Neutrophil (primary cell): ENCODE measurements at regions not wholly inside any gene's neighbourhood (a gene's known extent, or its start where the extent isn't known, plus 50 kb on each side); places are given as distances from the start of the nearest gene placed in this dataset.

Experiments
- H3K27ac ChIP-seq: fragments of 200-600 bp; sonication (generic); 2 replicates; pipeline ENCODE4 v1.5.1; 2016; ENCODE audit warnings: mild to moderate bottlenecking, moderate library complexity
- H3K27me3 ChIP-seq: fragments of 200-600 bp; sonication (generic); 2 replicates; pipeline ENCODE4 v1.6.0; 2016; ENCODE audit warnings: mild to moderate bottlenecking
- H3K36me3 ChIP-seq: fragments of 200-600 bp; sonication (generic); 2 replicates; pipeline ENCODE4 v1.5.1; 2017
- H3K4me1 ChIP-seq, 2 experiments: fragments of 200-600 bp in 1 of 2; sonication (generic) in 1 of 2; 1 replicate in 1 of 2; 2 replicates in 1 of 2; pipeline versions ENCODE4 v1.5.1 to v1.6.1; 2013 to 2016; ENCODE audit warnings: low read depth in 1 of 2, low read length in 1 of 2, mild to moderate bottlenecking in 1 of 2, moderate library complexity in 1 of 2; ENCODE audit not compliant: control insufficient read depth in 1 of 2, insufficient read depth in 1 of 2
- H3K4me3 ChIP-seq, 2 experiments: fragments of 200-600 bp in 1 of 2; sonication (generic) in 1 of 2; 1 replicate in 1 of 2; 2 replicates in 1 of 2; pipeline ENCODE4 v1.5.1; 2013 to 2016; ENCODE audit warnings: low read depth in 1 of 2, low read length in 1 of 2, mild to moderate bottlenecking in 1 of 2, moderate library complexity in 1 of 2
- H3K9me3 ChIP-seq: fragments of 200-600 bp; sonication (generic); 2 replicates; pipeline ENCODE4 v1.5.1; 2016
- CTCF ChIP-seq: fragments of 200-600 bp; sonication (generic); IDR thresholded peaks from 2 replicates; pipeline ENCODE4 v1.5.1; 2016; ENCODE audit warnings: antibody characterized with exemption

DNA sequence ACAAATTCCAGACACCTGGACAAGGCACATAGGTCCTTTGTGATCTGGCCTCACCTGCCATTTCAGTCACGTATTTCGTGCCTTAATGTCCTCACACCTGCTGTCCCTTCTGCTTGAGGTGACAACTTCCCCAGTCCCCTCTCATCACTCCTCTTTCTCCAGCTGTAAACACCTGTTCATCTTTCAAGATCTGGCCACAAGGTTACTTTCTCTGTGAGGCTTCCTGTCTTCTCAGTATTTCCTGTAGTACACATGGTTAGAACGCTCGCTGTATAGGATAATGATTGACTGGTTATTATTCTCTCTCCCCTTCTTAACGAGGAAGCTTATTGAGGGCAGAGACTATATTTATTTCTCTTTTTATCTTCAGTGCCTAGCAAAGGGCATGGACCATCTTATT is 74.5 kb upstream of the PMFBP1 start:
- Histone ChIP-seq H3K4me1 (no peaks in the 10 kb centered on the region), H3K36me3 (no peaks in the 10 kb centered on the region), H3K27ac (no peak overlapping the region), H3K27me3 (no peaks in the 10 kb centered on the region), H3K4me3 (no peak overlapping the region), H3K9me3 (no peaks in the 10 kb centered on the region)
- no peak for TF ChIP-seq CTCF

DNA sequence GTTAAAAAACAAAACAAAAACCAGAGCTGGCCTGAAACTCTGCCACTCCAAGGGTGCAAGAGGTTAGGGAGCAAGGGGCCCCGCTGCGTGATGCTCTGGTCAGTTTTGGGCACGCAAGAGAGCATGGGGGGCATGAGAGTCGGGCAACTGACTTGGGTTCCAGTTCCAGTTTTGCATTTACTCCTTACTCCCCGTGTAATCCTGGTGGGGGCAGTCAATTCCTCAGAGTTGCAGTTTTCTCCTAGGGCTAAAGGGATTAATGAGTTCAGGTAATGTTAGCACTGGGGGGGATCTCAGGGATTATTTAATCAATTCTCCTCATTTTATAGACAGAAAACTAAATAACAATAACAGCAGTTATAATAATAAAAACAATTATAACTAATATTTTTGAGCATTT is 72.9 kb upstream of the PMFBP1 start:
- Histone ChIP-seq H3K27me3 (no peaks in the 10 kb centered on the region), H3K4me3 (no peak overlapping the region), H3K9me3 (no peaks in the 10 kb centered on the region), H3K27ac (no peak overlapping the region), H3K36me3 (no peaks in the 10 kb centered on the region), H3K4me1 (no peaks in the 10 kb centered on the region)
- no peak for TF ChIP-seq CTCF

DNA sequence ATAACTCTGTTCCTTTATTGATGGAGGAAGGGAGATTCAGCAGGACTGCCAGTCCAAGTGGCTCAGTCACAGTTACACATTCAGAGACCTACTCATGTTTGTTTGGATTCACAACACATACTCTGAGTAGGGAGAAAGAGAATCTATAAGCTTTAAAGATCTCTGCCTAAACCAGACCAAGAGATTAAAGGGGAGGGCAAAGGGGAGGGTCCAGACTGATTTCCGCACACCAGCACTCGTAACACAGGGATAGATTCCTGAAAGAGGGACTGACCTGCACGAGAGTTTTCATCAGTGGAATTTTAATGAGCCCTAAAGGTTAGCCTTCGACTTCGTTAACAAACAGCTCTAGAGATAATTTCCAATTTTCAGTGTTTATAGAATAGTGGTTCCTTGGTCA is 71.7 kb upstream of the PMFBP1 start:
- Histone ChIP-seq H3K4me3 (no peak overlapping the region), H3K9me3 (no peaks in the 10 kb centered on the region), H3K4me1 (no peaks in the 10 kb centered on the region), H3K27ac (no peak overlapping the region), H3K27me3 (no peaks in the 10 kb centered on the region), H3K36me3 (no peaks in the 10 kb centered on the region)
- TF ChIP-seq CTCF, result no peak

DNA sequence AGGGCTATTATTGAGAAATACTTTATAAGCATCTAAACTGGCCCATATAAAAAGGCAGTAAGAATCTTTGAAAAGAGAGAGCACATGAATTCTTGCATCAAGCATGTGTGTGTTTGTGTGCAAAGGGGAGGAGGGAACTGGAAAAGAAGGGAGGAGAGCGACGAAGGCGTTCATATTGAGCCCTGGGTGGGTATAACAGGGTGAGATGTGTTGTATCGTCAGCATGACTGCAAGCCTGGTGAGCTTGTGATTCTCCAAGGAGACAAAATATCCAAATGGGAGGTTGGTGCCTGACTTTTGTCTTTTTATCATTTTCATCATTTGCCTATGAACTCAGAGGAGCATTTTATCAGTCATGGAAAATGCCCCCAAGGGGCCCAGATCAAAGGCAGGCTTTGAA is 70.8 kb upstream of the PMFBP1 start:
- no peaks in the 10 kb centered on the region for H3K9me3 ChIP-seq
- no peaks in the 10 kb centered on the region for H3K36me3 ChIP-seq
- no peaks in the 10 kb centered on the region for H3K4me1 ChIP-seq
- H3K27ac ChIP-seq, result no peak overlapping the region
- no peaks in the 10 kb centered on the region for H3K27me3 ChIP-seq
- TF ChIP-seq CTCF, result no peak
- no peak overlapping the region for H3K4me3 ChIP-seq

DNA sequence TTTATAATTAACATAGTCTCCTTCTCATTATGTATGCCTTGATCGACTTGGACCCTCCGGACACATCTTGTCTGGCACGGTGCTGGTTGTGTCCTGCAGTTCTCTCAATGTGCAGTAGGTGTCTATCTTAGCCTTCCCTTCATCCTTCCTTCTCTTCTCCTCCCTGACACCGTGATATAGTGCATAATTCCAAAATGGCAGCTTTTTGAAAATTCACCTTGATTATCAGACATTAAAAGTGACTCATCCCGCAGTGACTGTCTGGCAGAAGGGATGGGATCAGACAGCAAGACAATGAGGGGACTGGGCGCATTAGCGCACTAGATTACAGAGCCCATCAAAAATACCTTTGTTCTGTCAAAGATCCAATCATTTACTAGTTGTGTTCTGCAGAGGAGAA is 70.0 kb upstream of the PMFBP1 start:
- H3K27me3 ChIP-seq, result no peaks in the 10 kb centered on the region
- no peak for TF ChIP-seq CTCF

DNA sequence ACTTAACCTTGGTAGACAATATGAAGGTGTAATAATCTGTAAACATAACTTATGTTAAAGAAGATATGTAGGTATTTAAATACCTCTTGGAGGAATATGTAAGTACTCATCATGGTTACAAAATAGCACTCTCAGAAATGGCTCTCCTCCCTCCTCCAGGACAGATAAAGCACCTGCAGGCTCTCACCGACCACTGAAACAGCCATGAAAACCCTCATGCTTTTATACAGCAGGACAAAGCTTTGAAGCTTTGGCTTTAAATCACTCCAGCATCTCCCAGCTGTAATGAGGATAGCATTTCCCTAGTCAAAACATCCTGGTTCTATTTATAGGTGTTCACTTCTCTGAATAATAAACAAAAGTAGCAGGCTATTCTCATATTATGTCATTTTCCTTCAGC is 69.1 kb upstream of the PMFBP1 start:
- Histone ChIP-seq H3K4me1 (no peaks in the 10 kb centered on the region), H3K27ac (no peak overlapping the region), H3K36me3 (no peaks in the 10 kb centered on the region), H3K27me3 (no peaks in the 10 kb centered on the region), H3K4me3 (no peak overlapping the region), H3K9me3 (no peaks in the 10 kb centered on the region)
- no peak for TF ChIP-seq CTCF

More for the DNA sequence above, 70.0 kb upstream of the PMFBP1 start:
- no peak overlapping the region for H3K4me3 ChIP-seq
- H3K9me3 ChIP-seq, result no peaks in the 10 kb centered on the region
- H3K27ac ChIP-seq, result no peak overlapping the region
- no peaks in the 10 kb centered on the region for H3K36me3 ChIP-seq
- no peaks in the 10 kb centered on the region for H3K4me1 ChIP-seq
